ENCODE measurements at regions not wholly inside any gene's neighbourhood (a gene's known extent, or its start where the extent isn't known, plus 50 kb on each side); places are given as distances from the start of the nearest gene placed in this dataset.

DNA sequence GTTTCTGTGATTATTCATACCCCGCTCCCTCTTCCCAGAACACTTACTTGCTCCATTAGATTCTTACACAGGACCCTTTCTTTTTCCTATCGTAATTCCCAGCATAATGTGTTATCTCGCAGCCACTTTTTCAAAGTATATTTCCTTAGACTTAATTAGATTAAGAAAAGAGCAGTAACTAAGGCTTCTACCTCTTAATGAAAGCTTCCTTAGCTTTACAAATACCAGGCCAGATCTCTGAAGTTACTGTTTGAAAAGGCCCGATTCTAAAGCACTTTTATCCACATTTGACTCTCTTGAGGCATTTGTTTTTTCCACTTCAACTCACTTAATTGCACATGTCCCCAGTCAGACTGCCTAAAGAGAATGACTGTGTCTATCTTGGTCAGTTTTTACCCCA lies 1264.3 kb upstream of the ADGRL2 start:
- no peak overlapping the region for H3K4me3 Mint-ChIP-seq
- peaks cover 0 to 7% of the 10 kb centered on the region in 2 experiments for H3K9me3 ChIP-seq (ENCODE audit: control insufficient read depth in 1 of 2, insufficient read depth in 1 of 2, low read length in 2 of 2)
- CTCF ChIA-PET, result no interaction called here
- H3K27ac ChIP-seq (ENCODE audit: low read depth in 1 of 2, low read length in 2 of 2), result no peak overlapping the region
- POLR2A ChIA-PET, result no interaction called here
- H3K4me1 Mint-ChIP-seq (ENCODE audit: low read depth), result no peaks in the 10 kb centered on the region
- no peak overlapping the region for H3K4me3 ChIP-seq (ENCODE audit: low read length)
- TF ChIP-seq, protein P1, sequence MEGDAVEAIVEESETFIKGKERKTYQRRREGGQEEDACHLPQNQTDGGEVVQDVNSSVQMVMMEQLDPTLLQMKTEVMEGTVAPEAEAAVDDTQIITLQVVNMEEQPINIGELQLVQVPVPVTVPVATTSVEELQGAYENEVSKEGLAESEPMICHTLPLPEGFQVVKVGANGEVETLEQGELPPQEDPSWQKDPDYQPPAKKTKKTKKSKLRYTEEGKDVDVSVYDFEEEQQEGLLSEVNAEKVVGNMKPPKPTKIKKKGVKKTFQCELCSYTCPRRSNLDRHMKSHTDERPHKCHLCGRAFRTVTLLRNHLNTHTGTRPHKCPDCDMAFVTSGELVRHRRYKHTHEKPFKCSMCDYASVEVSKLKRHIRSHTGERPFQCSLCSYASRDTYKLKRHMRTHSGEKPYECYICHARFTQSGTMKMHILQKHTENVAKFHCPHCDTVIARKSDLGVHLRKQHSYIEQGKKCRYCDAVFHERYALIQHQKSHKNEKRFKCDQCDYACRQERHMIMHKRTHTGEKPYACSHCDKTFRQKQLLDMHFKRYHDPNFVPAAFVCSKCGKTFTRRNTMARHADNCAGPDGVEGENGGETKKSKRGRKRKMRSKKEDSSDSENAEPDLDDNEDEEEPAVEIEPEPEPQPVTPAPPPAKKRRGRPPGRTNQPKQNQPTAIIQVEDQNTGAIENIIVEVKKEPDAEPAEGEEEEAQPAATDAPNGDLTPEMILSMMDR (IDR thresholded peaks at IDR 0.05), result no peak
- no peaks in the 10 kb centered on the region for H3K27me3 ChIP-seq (ENCODE audit: control insufficient read depth in 1 of 2, insufficient read depth in 2 of 2, low read length in 2 of 2)
- DNase-seq, result no peak
- no peak overlapping the region for H3K27ac Mint-ChIP-seq
- H3K4me1 ChIP-seq (ENCODE audit: insufficient read depth, low read length), result no peaks in the 10 kb centered on the region
- no peaks in the 10 kb centered on the region for H3K27me3 Mint-ChIP-seq
- no peak for ATAC-seq (ENCODE audit: poor library complexity)
- H3K9me3 Mint-ChIP-seq, result peaks cover 2% of the 10 kb centered on the region
- no peaks in the 10 kb centered on the region for H3K36me3 Mint-ChIP-seq (ENCODE audit: low read depth)
- no peaks in the 10 kb centered on the region for H3K36me3 ChIP-seq (ENCODE audit: insufficient read depth, low read length)
- intact Hi-C loops (cut with DNase I, micrococcal nuclease), result no loop called here

DNA sequence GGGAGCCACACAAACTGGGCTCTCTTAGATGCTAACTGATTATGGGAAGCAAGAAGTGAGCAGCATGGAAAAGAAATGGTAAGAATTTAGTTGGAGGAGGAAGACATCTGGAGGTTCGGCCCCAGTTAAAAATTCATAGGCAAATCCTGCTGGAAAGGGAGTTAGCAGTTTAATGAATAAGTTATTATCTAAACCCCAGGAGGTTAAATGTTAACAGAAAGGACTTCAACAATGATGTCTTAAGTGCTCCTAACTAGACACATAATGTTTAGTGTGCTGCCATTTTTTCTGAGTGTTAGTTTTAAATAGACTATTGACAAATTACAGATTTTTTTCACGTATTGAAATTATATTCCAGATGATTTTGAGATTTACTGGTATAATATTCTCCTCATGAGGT lies 1265.3 kb upstream of the ADGRL2 start:
- Histone ChIP-seq H3K4me1 (ENCODE audit: insufficient read depth, low read length) (no peaks in the 10 kb centered on the region), H3K36me3 (ENCODE audit: insufficient read depth, low read length) (no peaks in the 10 kb centered on the region), H3K9me3 (ENCODE audit: control insufficient read depth in 1 of 2, insufficient read depth in 1 of 2, low read length in 2 of 2) (peaks cover 0 to 7% of the 10 kb centered on the region in 2 experiments), H3K4me3 (ENCODE audit: low read length) (no peak overlapping the region), H3K27ac (ENCODE audit: low read depth in 1 of 2, low read length in 2 of 2) (no peak overlapping the region), H3K27me3 (ENCODE audit: control insufficient read depth in 1 of 2, insufficient read depth in 2 of 2, low read length in 2 of 2) (no peaks in the 10 kb centered on the region)
- CTCF ChIA-PET, result no interaction called here
- H3K36me3 Mint-ChIP-seq (ENCODE audit: low read depth), result no peaks in the 10 kb centered on the region
- ATAC-seq (ENCODE audit: poor library complexity) (no peak), DNase-seq (no peak)
- H3K4me1 Mint-ChIP-seq (ENCODE audit: low read depth), result no peaks in the 10 kb centered on the region
- H3K27ac Mint-ChIP-seq, result no peak overlapping the region
- no peak overlapping the region for H3K4me3 Mint-ChIP-seq
- TF ChIP-seq, protein P1 (IDR thresholded peaks at IDR 0.05), result no peak
- H3K27me3 Mint-ChIP-seq, result no peaks in the 10 kb centered on the region
- intact Hi-C loops (cut with DNase I, micrococcal nuclease), result no loop called here
- POLR2A ChIA-PET, result no interaction called here
- H3K9me3 Mint-ChIP-seq, result peaks cover 5% of the 10 kb centered on the region

DNA sequence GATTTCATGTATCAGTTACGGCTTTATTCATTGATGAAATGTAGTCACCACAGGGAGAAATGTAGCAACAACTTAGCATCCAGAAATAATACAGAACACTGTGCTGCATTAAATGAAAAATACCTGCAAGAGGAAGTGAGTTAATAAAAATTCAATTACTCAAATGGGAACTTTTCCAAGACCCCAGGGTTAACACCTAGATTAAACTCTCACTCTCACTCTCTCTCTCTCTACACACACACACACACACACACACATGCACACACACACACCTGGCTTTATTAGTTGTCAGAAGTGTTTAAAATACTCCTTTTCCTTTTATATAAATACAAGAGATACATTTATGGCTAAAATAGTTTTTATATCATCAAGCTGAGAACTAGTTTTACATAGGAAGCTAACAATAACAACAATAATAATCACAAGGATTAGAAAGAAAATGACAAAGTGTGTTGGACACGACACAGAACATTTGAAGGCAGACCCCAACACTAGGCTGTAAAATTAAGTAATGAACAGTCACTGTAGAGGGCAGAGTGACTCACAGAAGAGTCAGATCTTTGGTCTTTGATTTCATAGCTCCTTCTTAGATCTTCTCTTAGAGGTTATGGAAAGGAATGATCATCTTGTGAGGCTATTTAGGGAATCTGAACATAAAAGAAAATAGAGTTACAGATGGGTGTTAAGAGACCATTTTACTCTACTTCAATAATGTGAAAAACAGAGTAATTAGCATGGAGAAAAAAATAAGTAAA lies 1266.0 kb upstream of the ADGRL2 start:
- DNase-seq, result no peak
- Histone ChIP-seq H3K36me3 (ENCODE audit: insufficient read depth, low read length) (no peaks in the 10 kb centered on the region), H3K4me1 (ENCODE audit: insufficient read depth, low read length) (no peaks in the 10 kb centered on the region), H3K27ac (ENCODE audit: low read depth in 1 of 2, low read length in 2 of 2) (no peak overlapping the region), H3K9me3 (ENCODE audit: control insufficient read depth in 1 of 2, insufficient read depth in 1 of 2, low read length in 2 of 2) (peaks cover 0 to 6% of the 10 kb centered on the region in 2 experiments), H3K4me3 (ENCODE audit: low read length) (no peak overlapping the region), H3K27me3 (ENCODE audit: control insufficient read depth in 1 of 2, insufficient read depth in 2 of 2, low read length in 2 of 2) (no peaks in the 10 kb centered on the region)
- POLR2A ChIA-PET, result no interaction called here
- no peak overlapping the region for H3K27ac Mint-ChIP-seq
- H3K36me3 Mint-ChIP-seq (ENCODE audit: low read depth), result no peaks in the 10 kb centered on the region
- CTCF ChIA-PET, result no interaction called here
- no peaks in the 10 kb centered on the region for H3K27me3 Mint-ChIP-seq
- ATAC-seq (ENCODE audit: poor library complexity), result no peak
- no peaks in the 10 kb centered on the region for H3K4me1 Mint-ChIP-seq (ENCODE audit: low read depth)
- intact Hi-C loops (cut with DNase I, micrococcal nuclease), result no loop called here
- TF ChIP-seq, protein P1 (IDR thresholded peaks at IDR 0.05), result no peak
- H3K9me3 Mint-ChIP-seq, result peaks cover 8% of the 10 kb centered on the region
- no peak overlapping the region for H3K4me3 Mint-ChIP-seq
